GM12878 (cell line): ENCODE measurements at regions not wholly inside any gene's neighbourhood (a gene's known extent, or its start where the extent isn't known, plus 50 kb on each side); places are given as distances from the start of the nearest gene placed in this dataset.

Experiments
- ATAC-seq: fragments of 200-7000 bp; cut with Tn5 transposase; 3 replicates; pipeline ENCODE4 v1.9.1; 2020; ENCODE audit warnings: mild to moderate bottlenecking, moderate library complexity
- BruUV-seq: library from RNA; stranded (reverse); fragments of 400-500 nt; replicated peaks from 2 replicates; lab custom pipeline; 2021; lab: Mats Ljungman, UMichigan
- CTCF ChIA-PET: fragments of 300-600 bp; sonication (Branson Sonifier 250); formaldehyde crosslinking; extraction: SDS; loops from one replicate; lab custom pipeline; 2021; ENCODE audit warnings: inconsistent platforms; lab: Yijun Ruan, JAX
- POLR2A ChIA-PET: fragments of 350-600 bp; formaldehyde crosslinking; extraction: SDS; loops from one replicate; lab custom pipeline; 2021; ENCODE audit warnings: inconsistent platforms; lab: Charles Lee
- RAD21 ChIA-PET: fragments of 300-600 bp; sonication (Branson Sonifier 250); formaldehyde crosslinking; loops from one replicate; lab custom pipeline; 2023; ENCODE audit warnings: antibody characterized with exemption; ENCODE audit not compliant: unreplicated experiment; lab: Charles Lee
- SMC1A ChIA-PET: fragments of 300-600 bp; sonication (Branson Sonifier 250); formaldehyde crosslinking; loops from one replicate; lab custom pipeline; 2023; ENCODE audit not compliant: unreplicated experiment, uncharacterized antibody; lab: Charles Lee
- DNase-seq: peaks from one replicate; pipeline ENCODE4 v3.0.0-alpha.2; 2011; ENCODE audit warnings: low read depth, low spot score
- FAIRE-seq: peaks from 3 replicates; lab custom pipeline; 2011; peaks lifted over from hg19 to GRCh38; lab: Jason Lieb, UNC
- H2AFZ ChIP-seq: 2 replicates; pipeline ENCODE4 v1.6.0; 2011; ENCODE audit warnings: low read depth, low read length, control low read depth; ENCODE audit not compliant: control insufficient read depth
- H3K27ac ChIP-seq: 2 replicates; pipeline ENCODE4 v1.5.1; 2011; ENCODE audit warnings: control low read depth; ENCODE audit not compliant: control insufficient read depth, insufficient read depth
- H3K27me3 ChIP-seq, 2 experiments: replicated peaks in 1 of 2; 2 replicates each; pipeline versions ENCODE4 v1.6.0 to v1.6.1; 2011; ENCODE audit warnings: low read length in 1 of 2; ENCODE audit not compliant: control insufficient read depth in 2 of 2, insufficient read depth in 2 of 2
- H3K36me3 ChIP-seq, 2 experiments: 2 replicates each; pipeline ENCODE4 v1.5.1; 2011; ENCODE audit warnings: low read length in 1 of 2; ENCODE audit not compliant: control insufficient read depth in 2 of 2, insufficient read depth in 2 of 2
- H3K4me1 ChIP-seq: 2 replicates; pipeline ENCODE4 v1.6.1; 2011; ENCODE audit warnings: mild to moderate bottlenecking, low read length, moderate library complexity, mixed read lengths; ENCODE audit not compliant: control insufficient read depth, insufficient read depth
- H3K4me2 ChIP-seq: 2 replicates; pipeline ENCODE4 v1.6.0; 2011; ENCODE audit warnings: control low read depth; ENCODE audit not compliant: control insufficient read depth, insufficient read depth
- H3K4me3 ChIP-seq: fragments of 200-600 bp; sonication (generic); 2 replicates; pipeline ENCODE4 v1.5.1; 2016
- H3K79me2 ChIP-seq: 2 replicates; pipeline ENCODE4 v1.6.0; 2011; ENCODE audit warnings: low read length; ENCODE audit not compliant: control insufficient read depth, insufficient read depth
- H3K9ac ChIP-seq: 2 replicates; pipeline ENCODE4 v1.8.0; 2011; ENCODE audit warnings: low read length, control low read depth, mixed read lengths; ENCODE audit not compliant: control insufficient read depth, insufficient read depth
- H3K9me3 ChIP-seq: replicated peaks from 3 replicates; pipeline ENCODE4 v1.5.1; 2011; ENCODE audit warnings: mild to moderate bottlenecking, low read length; ENCODE audit not compliant: control insufficient read depth, insufficient read depth
- H4K20me1 ChIP-seq: 2 replicates; pipeline ENCODE4 v1.6.0; 2011; ENCODE audit not compliant: control insufficient read depth, insufficient read depth
- CBFB ChIP-seq: IDR thresholded peaks from 2 replicates; pipeline ENCODE4 v1.6.1; 2016; ENCODE audit warnings: antibody characterized with exemption, low read depth
- ELK1 ChIP-seq: IDR thresholded peaks from 2 replicates; pipeline ENCODE4 v1.6.1; 2012; ENCODE audit warnings: low read depth, low read length, improper control_type of control experiment
- HCFC1 ChIP-seq: fragments of 150-350 bp; IDR thresholded peaks from 2 replicates; pipeline ENCODE4 v1.6.1; 2014; ENCODE audit warnings: low read length
- JUNB ChIP-seq: IDR thresholded peaks from 2 replicates; pipeline ENCODE4 v1.6.1; 2016; ENCODE audit warnings: antibody characterized with exemption, mild to moderate bottlenecking
- PAX5 ChIP-seq: IDR thresholded peaks from 2 replicates; pipeline ENCODE4 v1.6.1; 2011; ENCODE audit warnings: low read depth, low read length, borderline replicate concordance
- POLR2A ChIP-seq: IDR thresholded peaks from 2 replicates; pipeline ENCODE4 v1.6.1; 2011; ENCODE audit warnings: low read depth, mild to moderate bottlenecking, low read length
- SRF ChIP-seq, 2 experiments: IDR thresholded peaks; 2 replicates each; pipeline ENCODE4 v1.6.1; 2011; ENCODE audit warnings: low read depth in 2 of 2, low read length in 2 of 2, mild to moderate bottlenecking in 1 of 2, moderate library complexity in 1 of 2
- TAF1 ChIP-seq: IDR thresholded peaks from 2 replicates; pipeline ENCODE4 v1.6.1; 2011; ENCODE audit warnings: mild to moderate bottlenecking, low read depth, low read length, borderline replicate concordance
- TBL1XR1 ChIP-seq: IDR thresholded peaks from 2 replicates; pipeline ENCODE4 v1.6.1; 2012; ENCODE audit warnings: low read depth, low read length, improper control_type of control experiment
- ZNF207 ChIP-seq: fragments of 450-650 bp; IDR thresholded peaks from 2 replicates; pipeline ENCODE4 v1.6.1; 2014; ENCODE audit warnings: antibody characterized with exemption, mild to moderate bottlenecking, borderline replicate concordance
- WGBS: methylation state at CpG from one replicate; pipeline ENCODE4 v1.1.6; 2016; ENCODE audit warnings: low lambda C conversion rate; ENCODE audit not compliant: insufficient replicate concordance, insufficient coverage; ENCODE audit errors: missing lambda C conversion rate; 5-methylcytosine and 5-hydroxymethylcytosine counted together
- in situ Hi-C: fragments of 300-500 bp; cut with MboI; formaldehyde crosslinking; loops from 9 replicates; pipeline ENCODE4 v1.14.3; 2018; ENCODE audit warnings: mixed read lengths
- intact Hi-C: fragments of 100-400 bp; cut with micrococcal nuclease; formaldehyde crosslinking; loops from one replicate; pipeline ENCODE4 v1.14.2; 2022; ENCODE audit not compliant: unreplicated experiment
- TF ChIP-seq, protein P1 (sequence below): IDR thresholded peaks from 2 replicates; pipeline ENCODE4 v1.6.1; 2012; ENCODE audit warnings: mild to moderate bottlenecking, low read depth, low read length

- no peak overlapping the region for H3K4me2 ChIP-seq
- FAIRE-seq: no peak
- WGBS: 52% methylated on average over 18 of the region's 19 CpGs
- H3K27ac ChIP-seq: no peak overlapping the region
- POLR2A ChIA-PET: no interaction called here
- H4K20me1 ChIP-seq: no peaks in the 10 kb centered on the region
- TF ChIP-seq ELK1 (no peak), PAX5 (no peak), JUNB (no peak), TAF1 (no peak), CBFB (no peak), POLR2A (no peak), ZNF207 (no peak), TBL1XR1 (no peak), SRF (IDR thresholded peaks at IDR 0.05; ENCODE audit: low read depth in 2 of 2, low read length in 2 of 2) (no peak), HCFC1 (no peak)
- TF ChIP-seq, protein P1, sequence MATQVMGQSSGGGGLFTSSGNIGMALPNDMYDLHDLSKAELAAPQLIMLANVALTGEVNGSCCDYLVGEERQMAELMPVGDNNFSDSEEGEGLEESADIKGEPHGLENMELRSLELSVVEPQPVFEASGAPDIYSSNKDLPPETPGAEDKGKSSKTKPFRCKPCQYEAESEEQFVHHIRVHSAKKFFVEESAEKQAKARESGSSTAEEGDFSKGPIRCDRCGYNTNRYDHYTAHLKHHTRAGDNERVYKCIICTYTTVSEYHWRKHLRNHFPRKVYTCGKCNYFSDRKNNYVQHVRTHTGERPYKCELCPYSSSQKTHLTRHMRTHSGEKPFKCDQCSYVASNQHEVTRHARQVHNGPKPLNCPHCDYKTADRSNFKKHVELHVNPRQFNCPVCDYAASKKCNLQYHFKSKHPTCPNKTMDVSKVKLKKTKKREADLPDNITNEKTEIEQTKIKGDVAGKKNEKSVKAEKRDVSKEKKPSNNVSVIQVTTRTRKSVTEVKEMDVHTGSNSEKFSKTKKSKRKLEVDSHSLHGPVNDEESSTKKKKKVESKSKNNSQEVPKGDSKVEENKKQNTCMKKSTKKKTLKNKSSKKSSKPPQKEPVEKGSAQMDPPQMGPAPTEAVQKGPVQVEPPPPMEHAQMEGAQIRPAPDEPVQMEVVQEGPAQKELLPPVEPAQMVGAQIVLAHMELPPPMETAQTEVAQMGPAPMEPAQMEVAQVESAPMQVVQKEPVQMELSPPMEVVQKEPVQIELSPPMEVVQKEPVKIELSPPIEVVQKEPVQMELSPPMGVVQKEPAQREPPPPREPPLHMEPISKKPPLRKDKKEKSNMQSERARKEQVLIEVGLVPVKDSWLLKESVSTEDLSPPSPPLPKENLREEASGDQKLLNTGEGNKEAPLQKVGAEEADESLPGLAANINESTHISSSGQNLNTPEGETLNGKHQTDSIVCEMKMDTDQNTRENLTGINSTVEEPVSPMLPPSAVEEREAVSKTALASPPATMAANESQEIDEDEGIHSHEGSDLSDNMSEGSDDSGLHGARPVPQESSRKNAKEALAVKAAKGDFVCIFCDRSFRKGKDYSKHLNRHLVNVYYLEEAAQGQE: no peak
- TF ChIP-seq, all 136 proteins: peak for 0
- ChIA-PET RAD21 (no interaction called here), SMC1A (no interaction called here), CTCF (no interaction called here)
- Histone ChIP-seq H3K9ac (no peak overlapping the region), H3K79me2 (no peaks in the 10 kb centered on the region), H3K9me3 (no peaks in the 10 kb centered on the region), H3K27me3 (no peaks in the 10 kb centered on the region), H2AFZ (no peak overlapping the region), H3K4me1 (no peaks in the 10 kb centered on the region), H3K36me3 (no peaks in the 10 kb centered on the region), H3K4me3 (no peak overlapping the region)
- no peak for ATAC-seq
- intact Hi-C loops (no loop called here), in situ Hi-C loops (no loop called here)
- DNase-seq: no peak
- BruUV-seq: no TSS peak
Measured at GRCh38 chr7:1359681-1360485, 99.4 kb downstream of the MICALL2 start.
